CD4-positive, CD25-positive, alpha-beta regulatory T cell (primary cell): ENCODE measurements at regions not wholly inside any gene's neighbourhood (a gene's known extent, or its start where the extent isn't known, plus 50 kb on each side); places are given as distances from the start of the nearest gene placed in this dataset.
A peak's percentile ranks its signal among the peaks of the same experiment; 100 is the strongest.

Experiments
- ATAC-seq, 2 donors: fragments of 150-1000 bp; cut with Tn5 transposase; one replicate each; pipeline ENCODE4 v1.10.0; 2021; ENCODE audit warnings: low read depth in 2 of 2, moderate number of reproducible peaks in 2 of 2, moderate library complexity in 1 of 2
- DNase-seq, 3 donors: peaks; one replicate each; pipeline versions ENCODE4 v3.0.0 to v3.0.0-alpha.2; 2012 to 2022; ENCODE audit warnings: mixed read lengths in 1 of 3
- H3K27ac ChIP-seq: one replicate; pipeline ENCODE4 v1.7.0; 2013; ENCODE audit warnings: mild to moderate bottlenecking, low read length; ENCODE audit not compliant: insufficient read depth, poor library complexity, severe bottlenecking
- H3K27me3 ChIP-seq: one replicate; pipeline ENCODE4 v1.7.0; 2013; ENCODE audit warnings: low read length; ENCODE audit not compliant: control insufficient read depth, insufficient read depth
- H3K36me3 ChIP-seq: one replicate; pipeline ENCODE4 v1.7.0; 2013; ENCODE audit warnings: mild to moderate bottlenecking, low read length, moderate library complexity; ENCODE audit not compliant: control insufficient read depth, insufficient read depth
- H3K4me1 ChIP-seq: 2 replicates; pipeline ENCODE4 v1.7.0; 2013; ENCODE audit warnings: mild to moderate bottlenecking, low read length; ENCODE audit not compliant: insufficient read depth, control insufficient read depth, poor library complexity, severe bottlenecking
- H3K4me3 ChIP-seq: one replicate; pipeline ENCODE4 v1.7.0; 2013; ENCODE audit warnings: low read depth, mild to moderate bottlenecking, low read length, moderate library complexity
- H3K9me3 ChIP-seq, 2 experiments: 1 replicate in 1 of 2; 2 replicates in 1 of 2; pipeline ENCODE4 v1.7.0; 2013; ENCODE audit warnings: low read length in 2 of 2, mild to moderate bottlenecking in 1 of 2, moderate library complexity in 1 of 2; ENCODE audit not compliant: control insufficient read depth in 2 of 2
- H3K27ac Mint-ChIP-seq, 3 donors: one replicate each; pipeline ENCODE4 v1.8.0; 2020 to 2022; ENCODE audit warnings: mild to moderate bottlenecking in 3 of 3, mixed read lengths in 3 of 3, moderate library complexity in 2 of 3
- H3K27me3 Mint-ChIP-seq: one replicate; pipeline ENCODE4 v1.8.0; 2022; ENCODE audit warnings: mild to moderate bottlenecking, mixed read lengths
- H3K36me3 Mint-ChIP-seq: one replicate; pipeline ENCODE4 v1.8.0; 2020; ENCODE audit warnings: mixed read lengths
- H3K4me1 Mint-ChIP-seq, 4 donors: one replicate each; pipeline ENCODE4 v1.8.0; 2020 to 2022; ENCODE audit warnings: mixed read lengths in 4 of 4, mild to moderate bottlenecking in 1 of 4
- H3K4me3 Mint-ChIP-seq, 4 donors: one replicate each; pipeline ENCODE4 v1.8.0; 2020 to 2022; ENCODE audit warnings: mild to moderate bottlenecking in 4 of 4, mixed read lengths in 4 of 4, moderate library complexity in 3 of 4
- H3K9me3 Mint-ChIP-seq, 7 donors: one replicate each; pipeline ENCODE4 v1.8.0; 2020 to 2022; ENCODE audit warnings: mixed read lengths in 7 of 7, mild to moderate bottlenecking in 3 of 7, moderate library complexity in 2 of 7

DNA sequence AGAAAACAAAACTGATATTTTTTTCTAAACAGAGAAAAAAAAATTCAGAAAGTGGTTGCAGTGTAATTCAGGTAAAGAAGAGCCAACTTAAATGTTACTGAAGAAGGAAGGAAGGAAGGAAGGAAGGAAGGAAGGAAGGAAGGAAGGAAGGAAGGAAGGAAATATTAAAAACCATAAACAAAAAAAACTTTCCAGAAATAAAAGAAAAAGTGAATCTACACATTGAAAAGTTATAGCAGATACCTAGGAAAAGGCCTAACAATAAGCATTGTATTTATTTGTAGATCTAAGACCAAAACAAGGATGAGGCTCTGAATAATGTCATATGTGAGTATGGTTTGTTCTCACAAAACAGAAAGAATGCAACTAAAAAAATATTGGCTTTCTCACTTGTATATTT lies 345.4 kb upstream of the NR5A2 start:
- H3K27ac ChIP-seq, result no peak overlapping the region
- no peak overlapping the region for H3K27ac Mint-ChIP-seq
- H3K4me3 ChIP-seq, result no peak overlapping the region
- peaks cover 21% of the 10 kb centered on the region for H3K27me3 Mint-ChIP-seq
- H3K36me3 ChIP-seq, result no peaks in the 10 kb centered on the region
- no peak overlapping the region for H3K4me3 Mint-ChIP-seq
- ATAC-seq, result no peak
- H3K9me3 Mint-ChIP-seq, result no peaks in the 10 kb centered on the region
- no peak for DNase-seq
- no peaks in the 10 kb centered on the region for H3K9me3 ChIP-seq
- no peaks in the 10 kb centered on the region for H3K4me1 Mint-ChIP-seq
- H3K4me1 ChIP-seq, result no peaks in the 10 kb centered on the region
- peaks cover 3% of the 10 kb centered on the region for H3K27me3 ChIP-seq
- H3K36me3 Mint-ChIP-seq, result no peaks in the 10 kb centered on the region

DNA sequence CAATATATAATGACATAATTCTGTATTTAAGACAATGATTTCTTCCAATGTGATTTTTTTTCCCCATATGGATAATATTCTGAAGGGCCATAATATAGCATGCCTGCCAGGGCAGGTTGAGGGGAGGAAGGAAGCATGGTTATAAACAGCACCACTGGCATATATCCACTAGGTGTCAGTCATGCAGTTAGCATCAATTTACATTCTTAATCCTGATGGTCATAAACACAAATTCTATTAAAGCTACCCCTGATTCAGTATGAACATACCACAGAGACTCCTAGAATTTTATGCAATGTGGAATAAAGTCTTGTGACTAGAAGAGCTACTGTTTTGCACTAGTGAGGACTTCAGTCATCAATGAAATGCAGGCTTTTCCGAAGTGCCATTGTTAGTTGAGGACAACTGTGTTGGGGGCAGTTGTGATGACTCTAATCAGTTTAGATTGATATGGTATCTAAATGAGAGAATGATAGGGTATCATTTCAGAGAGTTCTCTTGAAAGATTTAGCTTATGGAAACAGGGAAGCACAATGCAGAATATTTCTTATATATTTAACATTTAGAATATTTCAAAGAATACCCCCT lies 342.7 kb upstream of the NR5A2 start:
- Mint-ChIP-seq H3K4me1 (no peaks in the 10 kb centered on the region), H3K36me3 (no peaks in the 10 kb centered on the region), H3K27me3 (peaks cover 28% of the 10 kb centered on the region), H3K27ac (no peak overlapping the region), H3K9me3 (no peaks in the 10 kb centered on the region), H3K4me3 (no peak overlapping the region)
- peak; percentile 48 to 63 for ATAC-seq
- H3K4me3 ChIP-seq, result no peak overlapping the region
- H3K36me3 ChIP-seq, result no peaks in the 10 kb centered on the region
- H3K27me3 ChIP-seq, result peaks cover 3% of the 10 kb centered on the region
- no peaks in the 10 kb centered on the region for H3K9me3 ChIP-seq
- no peaks in the 10 kb centered on the region for H3K4me1 ChIP-seq
- no peak overlapping the region for H3K27ac ChIP-seq
- peak in 2 of 3 donors; percentile 32 to 49 for DNase-seq

DNA sequence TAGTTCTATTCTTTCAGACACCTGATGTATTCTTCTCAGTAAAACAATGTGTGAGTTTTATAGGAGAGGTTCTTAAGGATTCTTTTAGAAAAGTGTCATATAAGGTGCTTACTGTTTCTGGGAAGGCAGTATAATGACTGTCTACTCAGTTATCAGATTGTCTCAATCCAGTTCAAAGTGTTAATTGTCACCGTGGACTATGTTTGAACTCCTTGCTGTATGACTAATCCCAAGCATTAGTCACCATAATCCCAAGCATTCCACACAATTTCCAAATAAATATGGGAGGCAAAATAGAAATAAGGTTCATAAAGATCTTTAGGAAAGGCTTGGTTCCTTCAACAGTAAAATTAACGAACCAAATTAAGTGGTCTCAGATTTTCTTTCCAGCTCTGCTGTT lies 342.1 kb upstream of the NR5A2 start:
- Mint-ChIP-seq H3K4me1 (no peaks in the 10 kb centered on the region), H3K27me3 (peaks cover 28% of the 10 kb centered on the region), H3K9me3 (no peaks in the 10 kb centered on the region), H3K4me3 (no peak overlapping the region), H3K27ac (no peak overlapping the region), H3K36me3 (no peaks in the 10 kb centered on the region)
- Histone ChIP-seq H3K9me3 (no peaks in the 10 kb centered on the region), H3K27me3 (peaks cover 3% of the 10 kb centered on the region), H3K27ac (no peak overlapping the region), H3K4me3 (no peak overlapping the region), H3K4me1 (no peaks in the 10 kb centered on the region), H3K36me3 (no peaks in the 10 kb centered on the region)
- DNase-seq (no peak), ATAC-seq (no peak)

DNA sequence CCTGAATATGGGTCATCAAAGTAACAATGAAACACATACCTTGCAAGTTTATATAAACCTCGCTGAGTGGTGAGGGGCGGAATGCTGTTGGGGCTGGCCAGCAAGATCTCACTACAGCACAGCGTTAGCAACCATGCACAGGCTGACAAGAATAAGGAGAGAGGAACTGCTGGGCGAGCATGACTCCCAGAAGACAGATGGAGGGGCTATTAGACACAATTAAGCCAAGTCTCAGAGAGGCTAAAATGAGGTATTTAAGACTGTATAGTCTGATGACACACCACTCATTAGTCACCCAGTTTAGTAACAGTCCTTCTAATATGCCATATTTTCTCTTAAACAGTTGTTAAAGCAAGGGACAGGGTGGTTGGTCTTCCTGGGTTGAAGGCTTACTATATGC lies 340.2 kb upstream of the NR5A2 start:
- Histone ChIP-seq H3K4me3 (no peak overlapping the region), H3K27me3 (peaks cover 4% of the 10 kb centered on the region), H3K9me3 (no peaks in the 10 kb centered on the region), H3K4me1 (no peaks in the 10 kb centered on the region), H3K27ac (no peak overlapping the region), H3K36me3 (no peaks in the 10 kb centered on the region)
- no peak for DNase-seq
- H3K27me3 Mint-ChIP-seq, result peaks cover 28% of the 10 kb centered on the region
- no peaks in the 10 kb centered on the region for H3K36me3 Mint-ChIP-seq
- ATAC-seq, result no peak
- H3K4me3 Mint-ChIP-seq, result no peak overlapping the region
- H3K27ac Mint-ChIP-seq, result no peak overlapping the region
- no peaks in the 10 kb centered on the region for H3K9me3 Mint-ChIP-seq
- no peaks in the 10 kb centered on the region for H3K4me1 Mint-ChIP-seq

DNA sequence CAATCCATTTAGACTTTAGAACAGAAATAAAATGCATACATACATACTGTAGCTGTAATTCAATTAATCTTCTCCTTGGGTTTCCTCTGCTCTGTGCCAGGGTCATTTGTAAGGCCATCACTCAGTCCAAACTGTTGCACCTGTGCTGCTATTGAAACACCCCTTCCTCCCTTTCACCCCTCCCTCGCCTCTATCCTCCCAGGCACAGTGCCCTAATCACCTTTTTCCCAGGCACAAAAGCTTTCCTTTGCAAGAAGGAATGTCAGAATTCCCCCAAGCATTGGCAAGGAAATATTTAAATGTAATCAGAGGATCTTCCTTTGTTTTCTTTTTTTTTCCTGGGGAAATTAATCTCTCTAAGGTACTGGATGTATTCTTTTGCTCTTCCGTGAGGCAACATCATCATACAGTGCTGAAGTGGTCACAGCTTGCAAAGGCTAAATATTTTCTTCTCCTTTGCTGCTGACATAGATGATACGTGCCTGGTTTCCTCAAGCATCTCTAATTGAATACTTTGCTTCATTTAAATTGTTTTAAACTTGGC lies 339.3 kb upstream of the NR5A2 start:
- Histone ChIP-seq H3K9me3 (no peaks in the 10 kb centered on the region), H3K27me3 (peaks cover 8% of the 10 kb centered on the region), H3K36me3 (no peaks in the 10 kb centered on the region), H3K4me1 (no peaks in the 10 kb centered on the region), H3K4me3 (no peak overlapping the region), H3K27ac (no peak overlapping the region)
- no peak for DNase-seq
- Mint-ChIP-seq H3K4me1 (no peaks in the 10 kb centered on the region), H3K36me3 (no peaks in the 10 kb centered on the region), H3K27ac (no peak overlapping the region), H3K9me3 (no peaks in the 10 kb centered on the region), H3K27me3 (peaks cover 28% of the 10 kb centered on the region), H3K4me3 (no peak overlapping the region)
- ATAC-seq, result no peak

DNA sequence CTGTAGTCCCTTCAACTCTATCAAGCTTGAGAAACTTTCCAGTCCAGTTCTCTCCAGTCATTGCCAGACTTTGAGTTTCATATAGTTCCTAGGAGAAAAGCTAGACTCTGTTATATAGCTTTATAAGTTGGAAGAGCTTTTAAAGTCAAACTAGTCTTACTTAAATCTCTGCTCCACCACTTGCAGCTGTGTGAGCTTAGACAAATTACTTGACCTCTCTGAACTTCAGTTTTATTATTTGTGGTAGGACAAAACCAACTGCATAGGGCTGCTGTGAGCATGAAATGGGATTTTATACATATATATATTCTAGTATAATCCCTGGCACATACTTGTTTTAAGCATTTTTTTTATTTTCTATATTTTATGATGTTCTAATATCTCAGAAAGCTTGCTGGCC lies 338.7 kb upstream of the NR5A2 start:
- Histone ChIP-seq H3K27me3 (peaks cover 8% of the 10 kb centered on the region), H3K4me3 (no peak overlapping the region), H3K9me3 (no peaks in the 10 kb centered on the region), H3K36me3 (no peaks in the 10 kb centered on the region), H3K27ac (no peak overlapping the region), H3K4me1 (no peaks in the 10 kb centered on the region)
- no peaks in the 10 kb centered on the region for H3K9me3 Mint-ChIP-seq
- no peaks in the 10 kb centered on the region for H3K36me3 Mint-ChIP-seq
- peak overlapping the region in 1 of 3 donors; percentile 34 for H3K27ac Mint-ChIP-seq
- H3K27me3 Mint-ChIP-seq, result peaks cover 28% of the 10 kb centered on the region
- H3K4me1 Mint-ChIP-seq, result no peaks in the 10 kb centered on the region
- ATAC-seq (no peak), DNase-seq (no peak)
- H3K4me3 Mint-ChIP-seq, result no peak overlapping the region

DNA sequence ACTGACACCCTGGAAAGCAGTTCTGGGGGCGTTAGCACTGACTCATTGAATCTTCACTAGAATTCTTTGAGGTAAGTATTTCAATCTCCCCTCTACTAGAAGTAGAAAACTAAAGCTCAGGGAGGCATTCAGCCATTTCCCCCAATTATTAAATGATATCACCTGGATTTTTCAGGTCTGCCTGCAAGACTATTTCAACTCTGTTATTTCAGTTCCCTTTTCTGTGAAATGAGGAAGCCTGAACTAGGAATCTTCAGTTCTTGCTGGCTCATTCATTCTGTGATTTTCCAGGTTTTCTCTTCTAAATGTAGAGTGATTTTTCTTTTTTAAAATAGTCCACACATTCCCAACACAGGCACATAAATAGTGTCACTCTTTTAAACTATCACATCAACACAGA lies 337.0 kb upstream of the NR5A2 start:
- Histone ChIP-seq H3K4me3 (no peak overlapping the region), H3K9me3 (no peaks in the 10 kb centered on the region), H3K27ac (no peak overlapping the region), H3K36me3 (no peaks in the 10 kb centered on the region), H3K27me3 (peaks cover 8% of the 10 kb centered on the region), H3K4me1 (no peaks in the 10 kb centered on the region)
- Mint-ChIP-seq H3K9me3 (no peaks in the 10 kb centered on the region), H3K27ac (no peak overlapping the region), H3K27me3 (peaks cover 25% of the 10 kb centered on the region), H3K36me3 (no peaks in the 10 kb centered on the region), H3K4me1 (no peaks in the 10 kb centered on the region), H3K4me3 (no peak overlapping the region)
- no peak for ATAC-seq
- DNase-seq, result no peak

DNA sequence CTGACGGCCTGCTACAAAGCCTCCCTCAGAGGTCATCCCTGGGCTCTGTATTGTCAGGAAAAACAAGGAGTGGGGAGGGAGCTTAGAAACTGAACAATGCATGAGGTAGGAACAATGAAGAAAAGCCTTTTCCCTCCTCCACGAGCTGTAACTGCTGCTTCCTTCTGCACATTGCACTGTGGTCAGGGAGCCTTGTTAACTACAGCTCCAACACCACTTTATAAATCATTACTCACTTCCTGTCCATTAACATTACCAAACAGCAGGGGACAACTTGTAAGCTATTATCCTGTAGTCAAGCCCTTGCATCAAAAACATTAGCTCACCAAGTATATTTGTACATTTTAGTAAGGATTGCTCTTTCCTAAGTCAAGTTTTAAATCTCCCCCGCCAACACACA lies 336.0 kb upstream of the NR5A2 start:
- H3K4me3 ChIP-seq, result no peak overlapping the region
- no peaks in the 10 kb centered on the region for H3K4me1 Mint-ChIP-seq
- H3K27me3 Mint-ChIP-seq, result peaks cover 19% of the 10 kb centered on the region
- no peaks in the 10 kb centered on the region for H3K36me3 ChIP-seq
- H3K9me3 Mint-ChIP-seq, result no peaks in the 10 kb centered on the region
- DNase-seq (no peak), ATAC-seq (no peak)
- H3K4me1 ChIP-seq, result no peaks in the 10 kb centered on the region
- no peak overlapping the region for H3K27ac ChIP-seq
- no peak overlapping the region for H3K27ac Mint-ChIP-seq
- no peaks in the 10 kb centered on the region for H3K9me3 ChIP-seq
- no peak overlapping the region for H3K4me3 Mint-ChIP-seq
- peaks cover 8% of the 10 kb centered on the region for H3K27me3 ChIP-seq
- no peaks in the 10 kb centered on the region for H3K36me3 Mint-ChIP-seq
